ENCODE measurements at regions not wholly inside any gene's neighbourhood (a gene's known extent, or its start where the extent isn't known, plus 50 kb on each side); places are given as distances from the start of the nearest gene placed in this dataset.
A peak's percentile ranks its signal among the peaks of the same experiment; 100 is the strongest.
"Not testable (repeated sequence)": the region's sequence is repeated elsewhere in the genome, so short reads cannot be mapped to it uniquely, and the experiment has no call there.

DNA sequence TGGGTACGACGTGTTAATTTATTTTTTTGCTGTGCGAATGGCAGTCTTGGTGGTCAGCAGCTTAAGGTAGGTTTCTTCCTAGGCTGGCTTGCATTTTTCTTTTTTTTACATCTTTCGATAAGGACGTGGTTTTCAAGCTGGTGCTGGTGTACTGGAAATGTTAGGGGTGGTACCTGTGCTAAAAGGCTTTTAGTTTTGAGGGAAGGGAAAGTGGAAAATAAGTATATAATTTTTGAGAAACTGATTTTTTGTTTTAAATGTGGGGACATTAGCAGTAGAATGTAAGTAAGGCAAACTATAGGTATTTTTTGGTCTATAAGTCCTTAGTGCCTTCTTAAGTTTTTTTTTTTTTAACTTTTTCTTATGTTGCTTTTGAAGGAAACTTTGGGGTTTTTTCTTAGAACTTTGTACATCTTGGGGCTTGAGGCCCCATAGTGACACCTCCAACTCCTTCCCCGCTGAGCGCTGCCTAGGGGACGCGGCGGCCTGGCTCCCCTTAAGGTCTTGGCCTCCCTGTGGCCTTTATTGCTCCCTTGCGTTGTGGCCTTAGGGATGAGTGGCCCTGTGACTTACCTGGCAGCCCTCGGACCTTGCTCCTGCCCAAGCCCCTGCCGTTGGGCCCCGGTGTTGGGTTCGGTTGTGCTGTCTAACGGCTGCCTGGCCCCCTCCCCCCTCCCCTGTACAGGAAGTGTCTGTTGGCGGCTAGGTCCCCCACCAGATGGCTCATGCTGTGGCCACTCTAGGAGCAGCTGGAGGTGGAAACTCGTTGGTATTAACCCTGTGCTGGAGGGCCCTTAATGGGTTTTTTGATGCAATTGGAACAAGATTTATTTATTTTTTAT lies 88.0 kb upstream of the RPRML start:
- H3K4me3 ChIP-seq = peak overlapping the region; percentile 86
- no peaks in the 10 kb centered on the region for H3K36me3 ChIP-seq
- ATAC-seq (ENCODE audit: insufficient number of reproducible peaks, low FRiP score, low read depth) (peak; percentile 90), DNase-seq (ENCODE audit: low spot score) (peak; percentile 47)
- peak overlapping the region; percentile 69 to 84 for H3K27ac ChIP-seq
- H3K9me3 ChIP-seq = no peaks in the 10 kb centered on the region
- TF ChIP-seq, protein P1, sequence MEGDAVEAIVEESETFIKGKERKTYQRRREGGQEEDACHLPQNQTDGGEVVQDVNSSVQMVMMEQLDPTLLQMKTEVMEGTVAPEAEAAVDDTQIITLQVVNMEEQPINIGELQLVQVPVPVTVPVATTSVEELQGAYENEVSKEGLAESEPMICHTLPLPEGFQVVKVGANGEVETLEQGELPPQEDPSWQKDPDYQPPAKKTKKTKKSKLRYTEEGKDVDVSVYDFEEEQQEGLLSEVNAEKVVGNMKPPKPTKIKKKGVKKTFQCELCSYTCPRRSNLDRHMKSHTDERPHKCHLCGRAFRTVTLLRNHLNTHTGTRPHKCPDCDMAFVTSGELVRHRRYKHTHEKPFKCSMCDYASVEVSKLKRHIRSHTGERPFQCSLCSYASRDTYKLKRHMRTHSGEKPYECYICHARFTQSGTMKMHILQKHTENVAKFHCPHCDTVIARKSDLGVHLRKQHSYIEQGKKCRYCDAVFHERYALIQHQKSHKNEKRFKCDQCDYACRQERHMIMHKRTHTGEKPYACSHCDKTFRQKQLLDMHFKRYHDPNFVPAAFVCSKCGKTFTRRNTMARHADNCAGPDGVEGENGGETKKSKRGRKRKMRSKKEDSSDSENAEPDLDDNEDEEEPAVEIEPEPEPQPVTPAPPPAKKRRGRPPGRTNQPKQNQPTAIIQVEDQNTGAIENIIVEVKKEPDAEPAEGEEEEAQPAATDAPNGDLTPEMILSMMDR (IDR thresholded peaks at IDR 0.05) = no peak
- H3K4me1 ChIP-seq (ENCODE audit: control insufficient read depth in 1 of 2, low read depth in 2 of 2) = peaks cover 3 to 8% of the 10 kb centered on the region in 2 donors
- no peaks in the 10 kb centered on the region for H3K27me3 ChIP-seq (replicated peaks; ENCODE audit: insufficient read depth)

DNA sequence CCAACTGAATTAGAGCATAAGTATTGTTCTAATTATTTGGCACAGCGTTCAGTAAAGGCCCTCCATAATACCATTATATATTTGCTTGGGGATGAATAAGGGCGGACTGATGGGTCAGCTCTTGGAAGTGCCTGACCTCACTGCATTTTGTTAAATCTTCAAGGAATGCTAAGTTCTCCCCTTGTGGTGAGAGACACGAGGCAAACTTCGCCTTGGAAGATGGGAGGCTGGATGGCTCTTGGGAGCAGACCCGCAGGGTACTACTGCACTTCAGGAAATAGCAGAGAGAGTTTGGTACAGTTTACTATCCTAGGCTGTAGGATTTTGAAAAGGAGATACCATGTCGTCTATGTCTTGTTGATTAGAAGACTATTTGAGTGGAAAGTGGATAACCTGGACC lies 87.0 kb upstream of the RPRML start:
- no peak overlapping the region for H3K27ac ChIP-seq
- no peaks in the 10 kb centered on the region for H3K9me3 ChIP-seq
- H3K4me3 ChIP-seq = no peak overlapping the region
- peaks cover 3 to 8% of the 10 kb centered on the region in 2 donors for H3K4me1 ChIP-seq (ENCODE audit: control insufficient read depth in 1 of 2, low read depth in 2 of 2)
- DNase-seq (ENCODE audit: low spot score) (no peak), ATAC-seq (ENCODE audit: insufficient number of reproducible peaks, low FRiP score, low read depth) (no peak)
- no peaks in the 10 kb centered on the region for H3K27me3 ChIP-seq (replicated peaks; ENCODE audit: insufficient read depth)
- TF ChIP-seq, protein P1 (IDR thresholded peaks at IDR 0.05) = no peak
- no peaks in the 10 kb centered on the region for H3K36me3 ChIP-seq

DNA sequence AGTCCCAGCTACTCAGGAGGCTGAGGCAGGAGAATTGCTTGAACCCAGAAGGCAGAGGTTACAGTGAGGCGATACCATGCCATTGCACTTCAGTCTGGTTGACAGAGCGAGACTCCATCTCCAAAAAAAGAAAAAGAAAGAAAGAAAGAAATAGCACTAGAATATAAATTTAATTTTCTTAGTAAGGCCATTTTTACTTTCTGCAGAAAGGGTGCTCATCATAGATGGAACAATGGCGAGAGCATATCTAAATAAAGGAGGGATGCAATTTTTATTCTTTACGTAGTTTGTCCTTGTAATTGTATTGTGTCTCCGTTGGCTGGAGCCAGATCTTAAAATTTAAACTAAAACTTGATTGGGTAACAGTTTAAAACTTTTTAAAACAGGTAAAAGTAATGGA lies 85.6 kb upstream of the RPRML start:
- TF ChIP-seq, protein P1 (IDR thresholded peaks at IDR 0.05) = no peak
- no peak for DNase-seq (ENCODE audit: low spot score)
- no peak for ATAC-seq (ENCODE audit: insufficient number of reproducible peaks, low FRiP score, low read depth)
- Histone ChIP-seq H3K4me1 (ENCODE audit: control insufficient read depth in 1 of 2, low read depth in 2 of 2) (peaks cover 3 to 8% of the 10 kb centered on the region in 2 donors), H3K27ac (no peak overlapping the region), H3K4me3 (no peak overlapping the region), H3K36me3 (no peaks in the 10 kb centered on the region), H3K27me3 (replicated peaks; ENCODE audit: insufficient read depth) (no peaks in the 10 kb centered on the region), H3K9me3 (no peaks in the 10 kb centered on the region)

DNA sequence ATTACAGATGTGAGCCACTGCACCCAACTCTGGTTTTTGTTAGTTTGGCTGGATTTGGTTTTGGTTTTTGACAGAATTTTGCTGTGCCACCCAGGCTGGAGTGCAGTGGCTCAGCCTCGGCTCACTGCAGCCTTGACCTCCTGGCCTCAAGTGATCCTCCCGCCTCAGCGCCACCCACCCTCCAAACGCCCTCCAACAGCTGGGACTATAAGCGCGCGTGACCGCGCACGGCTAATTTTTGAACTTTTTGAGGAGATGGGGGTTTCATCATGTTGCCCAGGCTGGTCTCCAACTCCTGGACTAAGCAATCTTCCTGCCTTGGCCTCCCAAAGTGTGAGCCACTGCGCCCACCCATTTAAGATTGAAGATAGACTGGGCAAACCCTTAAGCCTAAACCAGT lies 84.4 kb upstream of the RPRML start:
- Histone ChIP-seq H3K4me3 (no peak overlapping the region), H3K9me3 (no peaks in the 10 kb centered on the region), H3K4me1 (ENCODE audit: control insufficient read depth in 1 of 2, low read depth in 2 of 2) (peaks cover 3 to 8% of the 10 kb centered on the region in 2 donors), H3K27ac (no peak overlapping the region), H3K27me3 (replicated peaks; ENCODE audit: insufficient read depth) (no peaks in the 10 kb centered on the region), H3K36me3 (no peaks in the 10 kb centered on the region)
- TF ChIP-seq, protein P1 (IDR thresholded peaks at IDR 0.05) = no peak
- no peak for ATAC-seq (ENCODE audit: insufficient number of reproducible peaks, low FRiP score, low read depth)
- no peak for DNase-seq (ENCODE audit: low spot score)

DNA sequence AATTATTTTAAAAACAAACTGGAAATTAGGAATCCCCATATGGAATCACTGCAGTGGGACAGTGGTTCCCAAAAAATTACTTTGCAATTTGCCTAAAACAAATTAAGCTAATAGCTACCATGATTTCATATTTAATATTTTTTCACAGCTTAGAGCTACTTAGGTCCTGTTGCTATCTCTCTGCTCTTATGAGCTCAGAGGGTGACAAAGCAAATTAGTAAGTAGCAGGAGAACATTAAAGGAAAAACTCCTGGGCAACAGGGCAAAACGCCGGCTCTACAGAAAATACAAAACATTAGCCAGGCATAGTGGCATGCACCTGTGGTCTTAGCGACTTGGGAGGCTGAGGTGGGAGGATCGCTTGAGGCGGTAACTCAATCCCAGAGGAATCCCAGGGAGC lies 83.8 kb upstream of the RPRML start:
- not testable (repeated sequence) for H3K9me3 ChIP-seq; H3K4me1 ChIP-seq (ENCODE audit: control insufficient read depth in 1 of 2, low read depth in 2 of 2); H3K36me3 ChIP-seq; ATAC-seq (ENCODE audit: insufficient number of reproducible peaks, low FRiP score, low read depth); DNase-seq (ENCODE audit: low spot score); H3K27ac ChIP-seq; H3K27me3 ChIP-seq (replicated peaks; ENCODE audit: insufficient read depth); H3K4me3 ChIP-seq

DNA sequence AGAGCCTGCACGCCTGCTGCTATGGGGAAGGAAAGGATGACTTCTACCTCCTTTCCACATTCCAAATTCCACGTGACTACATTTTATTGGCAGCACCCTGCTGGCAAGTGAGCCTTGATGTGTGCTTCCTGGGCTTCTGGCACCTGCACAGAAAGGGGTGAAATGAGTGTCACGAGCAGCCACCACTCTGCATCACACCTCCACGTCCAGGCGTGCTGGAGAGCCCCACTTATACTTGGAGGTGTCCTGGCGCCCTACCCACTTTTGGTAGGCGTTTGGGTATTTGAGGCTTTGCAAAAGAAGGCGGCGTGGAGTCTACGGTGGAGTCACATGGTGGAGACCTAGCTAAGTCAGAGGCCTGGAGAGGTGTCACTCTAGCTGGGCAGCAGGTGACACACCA lies 81.0 kb upstream of the RPRML start:
- H3K27ac ChIP-seq; H3K4me3 ChIP-seq; ATAC-seq (ENCODE audit: insufficient number of reproducible peaks, low FRiP score, low read depth); H3K36me3 ChIP-seq; H3K9me3 ChIP-seq; H3K4me1 ChIP-seq (ENCODE audit: control insufficient read depth in 1 of 2, low read depth in 2 of 2); H3K27me3 ChIP-seq (replicated peaks; ENCODE audit: insufficient read depth); DNase-seq (ENCODE audit: low spot score): not testable (repeated sequence)

Measured in thoracic aorta (tissue), 2 donors.